ENCODE measurements at regions not wholly inside any gene's neighbourhood (a gene's known extent, or its start where the extent isn't known, plus 50 kb on each side); places are given as distances from the start of the nearest gene placed in this dataset.

DNA sequence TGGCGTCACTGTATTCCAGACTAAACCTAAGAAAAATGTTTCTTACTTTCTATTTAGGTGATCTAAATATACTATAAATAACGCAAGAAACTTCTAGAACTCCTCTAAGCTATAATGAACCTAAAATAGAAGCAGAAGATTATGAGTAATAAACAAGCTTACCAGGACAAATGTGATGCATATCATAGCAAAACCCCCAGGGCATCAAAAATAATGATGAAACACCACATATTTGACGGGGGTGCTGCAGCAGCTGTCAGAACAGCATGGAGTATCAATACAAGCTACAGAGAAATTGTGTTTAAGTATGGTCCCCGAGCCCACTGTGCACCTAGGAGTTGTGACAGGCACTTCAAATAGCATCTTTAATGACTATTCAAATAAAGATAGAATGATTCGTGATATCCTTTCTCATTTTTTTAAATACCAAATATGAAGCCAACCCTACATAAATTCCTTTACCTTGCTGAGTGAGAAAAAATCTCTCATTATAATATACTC lies 337.3 kb downstream of the CENPC start:
- TF ChIP-seq, protein P1, sequence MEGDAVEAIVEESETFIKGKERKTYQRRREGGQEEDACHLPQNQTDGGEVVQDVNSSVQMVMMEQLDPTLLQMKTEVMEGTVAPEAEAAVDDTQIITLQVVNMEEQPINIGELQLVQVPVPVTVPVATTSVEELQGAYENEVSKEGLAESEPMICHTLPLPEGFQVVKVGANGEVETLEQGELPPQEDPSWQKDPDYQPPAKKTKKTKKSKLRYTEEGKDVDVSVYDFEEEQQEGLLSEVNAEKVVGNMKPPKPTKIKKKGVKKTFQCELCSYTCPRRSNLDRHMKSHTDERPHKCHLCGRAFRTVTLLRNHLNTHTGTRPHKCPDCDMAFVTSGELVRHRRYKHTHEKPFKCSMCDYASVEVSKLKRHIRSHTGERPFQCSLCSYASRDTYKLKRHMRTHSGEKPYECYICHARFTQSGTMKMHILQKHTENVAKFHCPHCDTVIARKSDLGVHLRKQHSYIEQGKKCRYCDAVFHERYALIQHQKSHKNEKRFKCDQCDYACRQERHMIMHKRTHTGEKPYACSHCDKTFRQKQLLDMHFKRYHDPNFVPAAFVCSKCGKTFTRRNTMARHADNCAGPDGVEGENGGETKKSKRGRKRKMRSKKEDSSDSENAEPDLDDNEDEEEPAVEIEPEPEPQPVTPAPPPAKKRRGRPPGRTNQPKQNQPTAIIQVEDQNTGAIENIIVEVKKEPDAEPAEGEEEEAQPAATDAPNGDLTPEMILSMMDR (IDR thresholded peaks at IDR 0.05) = no peak
- no peak for TF ChIP-seq POLR2A (IDR thresholded peaks at IDR 0.05)
- no peak for TF ChIP-seq EP300 (IDR thresholded peaks at IDR 0.05)

All from ovary (tissue), 3 donors.